Stimulated activated CD4-positive, alpha-beta T cell treated with anti-CD3 and anti-CD28 coated beads, Interleukin-15, amount 100 ng/mL, for 48 hours (primary cell): ENCODE measurements at regions not wholly inside any gene's neighbourhood (a gene's known extent, or its start where the extent isn't known, plus 50 kb on each side); places are given as distances from the start of the nearest gene placed in this dataset.
A peak's percentile ranks its signal among the peaks of the same experiment; 100 is the strongest.
"Not testable (repeated sequence)": the region's sequence is repeated elsewhere in the genome, so short reads cannot be mapped to it uniquely, and the experiment has no call there.

Experiments used
- DNase-seq, 2 donors: peaks; one replicate each; pipeline ENCODE4 v3.0.0-alpha.2; 2020; ENCODE audit warnings: low read depth in 2 of 2

- DNase-seq: no peak
Measured at GRCh38 chr5:1636981-1637638, 113.3 kb upstream of the LPCAT1 start.

- not testable (repeated sequence) for DNase-seq
Measured at GRCh38 chr5:1636208-1636770, 112.5 kb upstream of the LPCAT1 start.

GRCh38 chr5:1635477-1635876, 111.7 kb upstream of the LPCAT1 start:
- not testable (repeated sequence) for DNase-seq

- DNase-seq: no peak
Measured at GRCh38 chr5:1634337-1634661, 110.5 kb upstream of the LPCAT1 start.

- DNase-seq: peak; percentile 54 to 75
Measured at GRCh38 chr5:1633605-1634336, 110.0 kb upstream of the LPCAT1 start.

GRCh38 chr5:1631004-1631403, 107.2 kb upstream of the LPCAT1 start:
- DNase-seq: not testable (repeated sequence)

- not testable (repeated sequence) for DNase-seq
Measured at GRCh38 chr5:1626397-1626796, 102.6 kb upstream of the LPCAT1 start.

- not testable (repeated sequence) for DNase-seq
Measured at GRCh38 chr5:1619531-1619930, 95.8 kb upstream of the LPCAT1 start.

- not testable (repeated sequence) for DNase-seq
Measured at GRCh38 chr5:1618296-1618865, 94.6 kb upstream of the LPCAT1 start.

GRCh38 chr5:1617236-1617755, 93.5 kb upstream of the LPCAT1 start:
- not testable (repeated sequence) for DNase-seq

GRCh38 chr5:1613515-1613914, 89.8 kb upstream of the LPCAT1 start:
- DNase-seq: not testable (repeated sequence)

GRCh38 chr5:1610526-1610925, 86.8 kb upstream of the LPCAT1 start:
- DNase-seq: not testable (repeated sequence)

GRCh38 chr5:1609111-1609510, 85.4 kb upstream of the LPCAT1 start:
- DNase-seq: not testable (repeated sequence)

- not testable (repeated sequence) for DNase-seq
Measured at GRCh38 chr5:1608336-1608735, 84.6 kb upstream of the LPCAT1 start.

GRCh38 chr5:1606951-1607350, 83.2 kb upstream of the LPCAT1 start:
- DNase-seq: not testable (repeated sequence)

GRCh38 chr5:1603916-1604315, 80.2 kb upstream of the LPCAT1 start:
- DNase-seq: not testable (repeated sequence)

GRCh38 chr5:1601565-1601964, 77.8 kb upstream of the LPCAT1 start:
- peak in 1 of 2 donors; percentile 4 for DNase-seq

GRCh38 chr5:1598950-1599737, 75.4 kb upstream of the LPCAT1 start:
- not testable (repeated sequence) for DNase-seq

- DNase-seq: not testable (repeated sequence)
Measured at GRCh38 chr5:1597093-1597473, 73.3 kb upstream of the LPCAT1 start.

GRCh38 chr5:1596462-1597092, 72.8 kb upstream of the LPCAT1 start:
- not testable (repeated sequence) for DNase-seq
